ENCODE measurements at regions not wholly inside any gene's neighbourhood (a gene's known extent, or its start where the extent isn't known, plus 50 kb on each side); places are given as distances from the start of the nearest gene placed in this dataset.

GRCh38 chr13:111973605-111974340 is 93.2 kb upstream of the SOX1 start (continued):
- TF ChIP-seq RBBP5 (IDR thresholded peaks at IDR 0.05; ENCODE audit: borderline replicate concordance, low read depth, low read length) (no peak), GTF2F1 (IDR thresholded peaks at IDR 0.05; ENCODE audit: borderline replicate concordance, low read depth, low read length) (no peak), RNF2 (IDR thresholded peaks at IDR 0.05; ENCODE audit: borderline replicate concordance, low read depth, low read length, missing control alignments, poor library complexity, severe bottlenecking) (no peak), BACH1 (IDR thresholded peaks at IDR 0.05; ENCODE audit: low read length) (no peak), JUND (IDR thresholded peaks at IDR 0.05; ENCODE audit: low read length) (no peak), POLR2AphosphoS5 (IDR thresholded peaks at IDR 0.05; ENCODE audit: low read depth, low read length) (no peak), TAF7 (optimal IDR thresholded peaks at IDR 0.05; ENCODE audit: borderline replicate concordance, low read depth, low read length) (no peak), SAP30 (IDR thresholded peaks at IDR 0.05; ENCODE audit: insufficient read depth, insufficient replicate concordance, low read length) (no peak), SIX5 (IDR thresholded peaks at IDR 0.05; ENCODE audit: low read depth, low read length) (no peak)
